ENCODE measurements at regions not wholly inside any gene's neighbourhood (a gene's known extent, or its start where the extent isn't known, plus 50 kb on each side); places are given as distances from the start of the nearest gene placed in this dataset.

DNA sequence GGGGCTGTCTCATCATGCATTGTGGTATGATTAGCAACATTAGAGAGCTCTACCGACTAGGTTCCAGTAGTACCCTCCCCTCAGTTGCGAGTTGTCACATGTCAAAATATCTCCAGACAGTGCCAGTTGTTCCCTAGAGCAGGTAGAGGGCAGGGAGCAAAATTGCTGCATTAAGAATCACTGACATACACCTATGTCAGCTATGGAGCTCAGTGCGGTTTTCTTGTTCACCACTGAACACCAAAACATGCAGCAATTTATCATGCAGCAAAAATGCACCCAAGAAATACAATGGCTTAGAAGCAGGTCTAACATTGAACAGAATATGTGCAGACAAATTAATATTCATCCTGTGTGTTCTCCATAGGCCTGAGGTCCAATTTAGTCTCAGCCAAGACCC is 186.9 kb upstream of the STARD13 start:
- no peak for DNase-seq

- no peak for DNase-seq
Measured at GRCh38 chr13:33479105-33479504, 193.6 kb upstream of the STARD13 start.

- no peak for DNase-seq
Measured at GRCh38 chr13:33480561-33480960, 195.0 kb upstream of the STARD13 start.

- DNase-seq: peak; percentile 41
Measured at GRCh38 chr13:33483471-33483870, 197.9 kb upstream of the STARD13 start.

- no peak for DNase-seq
Measured at GRCh38 chr13:33485247-33485646, 199.7 kb upstream of the STARD13 start.

GRCh38 chr13:33487575-33488243 is 202.2 kb upstream of the STARD13 start:
- no peak for DNase-seq

- no peak for DNase-seq
Measured at GRCh38 chr13:33489563-33489962, 204.0 kb upstream of the STARD13 start.

GRCh38 chr13:33490461-33491327 is 205.1 kb upstream of the STARD13 start:
- DNase-seq: no peak

DNA sequence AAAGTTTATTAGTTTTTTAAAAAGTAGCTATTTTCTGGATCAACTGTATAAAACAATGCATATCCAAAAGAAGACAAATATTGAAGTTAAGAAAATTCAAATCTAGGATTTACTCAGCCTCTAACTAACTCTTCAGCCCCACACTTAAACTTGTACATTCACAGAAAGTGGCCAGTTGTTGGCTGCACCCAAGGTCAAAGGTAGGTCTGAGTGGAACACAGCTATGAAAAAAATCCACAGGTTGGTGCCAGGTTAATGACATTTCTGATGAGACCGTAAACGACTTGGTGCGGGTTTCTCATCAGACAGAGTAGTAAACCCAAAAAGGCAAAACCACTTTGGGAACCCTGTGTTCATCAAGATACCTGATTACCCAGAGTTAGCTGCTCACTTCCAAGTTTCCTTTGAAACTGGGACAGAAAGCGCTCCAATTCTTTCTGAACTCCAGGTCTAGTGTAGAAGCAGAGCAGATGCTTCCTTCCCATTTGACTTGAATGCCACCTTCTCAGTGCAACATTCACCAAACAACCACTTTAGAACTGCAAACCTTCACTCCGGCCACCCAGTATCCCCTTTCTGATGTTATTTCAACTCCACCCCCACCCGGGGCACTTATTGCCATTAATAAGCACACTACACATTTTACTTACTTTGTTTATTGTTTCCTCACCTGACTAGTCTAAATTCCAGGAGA is 208.3 kb upstream of the STARD13 start:
- no peak for DNase-seq

GRCh38 chr13:33494596-33495204 is 209.1 kb upstream of the STARD13 start:
- DNase-seq: peak; percentile 43

DNA sequence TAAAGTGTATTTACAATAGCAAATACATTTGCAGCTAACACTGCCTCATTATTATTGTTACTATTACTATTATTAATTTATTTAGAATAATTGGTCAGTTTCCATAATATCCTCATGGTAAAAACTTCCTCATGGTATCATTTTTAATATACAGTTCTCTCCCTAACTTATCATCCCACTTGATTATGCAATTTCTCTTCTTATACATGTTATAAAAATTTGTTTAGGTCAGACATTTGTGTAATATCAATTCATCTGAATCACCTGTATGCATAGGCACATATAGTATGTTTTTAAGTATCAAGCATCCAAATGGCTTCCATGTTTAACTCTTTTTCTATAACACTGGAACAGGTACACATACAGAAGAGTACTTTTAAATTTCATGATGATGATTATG is 210.8 kb upstream of the STARD13 start:
- DNase-seq: no peak

DNA sequence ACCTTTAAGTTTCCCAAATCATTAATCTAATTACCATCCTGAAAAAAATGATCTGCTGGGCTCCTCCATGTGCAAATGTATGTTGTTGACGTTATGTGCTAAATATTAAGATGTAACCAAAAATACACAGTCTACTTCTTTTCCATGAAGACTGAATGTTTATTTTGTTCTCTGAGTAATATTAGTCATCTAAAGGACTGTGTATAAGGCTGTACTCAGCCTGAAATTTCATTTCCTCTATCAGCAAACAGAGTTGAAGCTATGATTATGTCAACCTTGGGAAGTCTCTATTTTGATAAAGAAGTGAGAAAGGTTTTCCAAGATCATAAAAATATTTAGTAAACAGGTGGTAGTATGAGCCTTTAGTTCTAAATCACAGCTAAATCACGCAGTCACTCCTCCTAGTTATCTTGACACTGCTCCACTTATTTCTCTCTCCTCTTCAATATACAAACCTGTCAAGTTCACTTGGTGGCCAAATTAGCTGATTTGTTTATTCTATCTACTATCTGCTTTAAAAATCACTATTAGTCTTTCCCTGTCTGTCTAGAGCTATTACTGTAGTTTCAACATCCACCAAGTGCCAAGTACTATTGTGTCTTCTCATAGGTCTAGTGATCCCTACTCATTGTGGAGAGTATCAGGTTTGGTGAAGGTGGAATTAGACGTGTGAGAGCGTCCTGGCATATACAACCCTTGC is 211.7 kb upstream of the STARD13 start:
- no peak for DNase-seq

- DNase-seq: no peak
Measured at GRCh38 chr13:33508060-33508459, 222.5 kb upstream of the STARD13 start.

GRCh38 chr13:33509642-33510229 is 224.2 kb upstream of the STARD13 start:
- peak; percentile 36 for DNase-seq

DNA sequence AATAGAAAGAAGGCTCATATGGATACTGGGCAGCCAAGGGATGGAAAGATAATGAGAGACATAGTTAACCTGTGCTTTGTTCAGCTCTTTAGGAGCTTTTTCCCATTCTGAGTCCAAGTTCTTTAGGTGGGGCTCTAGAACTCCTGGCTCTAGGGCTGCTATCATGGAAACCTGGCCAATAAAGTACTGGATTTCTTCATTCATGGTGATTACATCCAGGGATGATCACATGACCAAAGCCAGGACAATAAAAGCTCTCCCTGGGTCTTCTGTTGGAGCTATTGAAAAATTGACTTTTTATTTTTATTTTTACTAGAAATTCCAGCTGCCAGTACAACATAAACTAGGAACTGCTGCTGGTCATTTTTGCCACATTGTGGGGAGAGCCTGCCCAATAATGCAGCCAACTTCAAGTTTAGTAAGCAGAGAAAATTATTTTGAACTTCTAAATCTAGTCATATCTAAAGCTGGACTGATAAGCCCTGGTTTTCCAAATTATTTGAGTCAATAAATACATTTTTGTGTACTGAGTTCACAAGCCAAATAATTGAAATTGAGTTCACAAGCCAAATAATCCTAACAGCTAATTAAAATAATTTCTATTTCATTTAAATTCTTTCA is 224.9 kb upstream of the STARD13 start:
- DNase-seq: no peak

- DNase-seq: no peak
Measured at GRCh38 chr13:33512880-33513554, 227.5 kb upstream of the STARD13 start.

DNA sequence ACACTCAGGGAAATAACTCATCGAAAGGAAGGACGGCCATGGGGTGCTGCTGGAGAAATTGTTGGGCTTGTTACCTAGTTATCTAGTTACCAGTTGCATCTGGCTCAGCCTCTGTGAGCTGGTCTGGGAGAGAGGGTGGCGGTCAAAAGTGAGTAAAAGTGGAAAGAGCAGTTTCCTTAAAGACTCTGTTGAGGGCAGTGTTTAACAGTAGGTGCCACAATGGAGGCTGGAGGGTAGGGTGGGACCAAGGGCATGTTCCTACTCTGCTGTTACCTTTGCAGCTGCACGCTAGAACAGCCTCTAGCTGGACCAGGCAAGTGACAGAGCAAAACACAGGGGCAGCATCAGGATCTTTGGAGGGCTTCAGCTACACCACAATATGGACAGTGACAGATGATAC is 228.8 kb upstream of the STARD13 start:
- no peak for DNase-seq

- DNase-seq: no peak
Measured at GRCh38 chr13:33515146-33515545, 229.6 kb upstream of the STARD13 start.

GRCh38 chr13:33518452-33518851 is 232.9 kb upstream of the STARD13 start:
- no peak for DNase-seq

DNA sequence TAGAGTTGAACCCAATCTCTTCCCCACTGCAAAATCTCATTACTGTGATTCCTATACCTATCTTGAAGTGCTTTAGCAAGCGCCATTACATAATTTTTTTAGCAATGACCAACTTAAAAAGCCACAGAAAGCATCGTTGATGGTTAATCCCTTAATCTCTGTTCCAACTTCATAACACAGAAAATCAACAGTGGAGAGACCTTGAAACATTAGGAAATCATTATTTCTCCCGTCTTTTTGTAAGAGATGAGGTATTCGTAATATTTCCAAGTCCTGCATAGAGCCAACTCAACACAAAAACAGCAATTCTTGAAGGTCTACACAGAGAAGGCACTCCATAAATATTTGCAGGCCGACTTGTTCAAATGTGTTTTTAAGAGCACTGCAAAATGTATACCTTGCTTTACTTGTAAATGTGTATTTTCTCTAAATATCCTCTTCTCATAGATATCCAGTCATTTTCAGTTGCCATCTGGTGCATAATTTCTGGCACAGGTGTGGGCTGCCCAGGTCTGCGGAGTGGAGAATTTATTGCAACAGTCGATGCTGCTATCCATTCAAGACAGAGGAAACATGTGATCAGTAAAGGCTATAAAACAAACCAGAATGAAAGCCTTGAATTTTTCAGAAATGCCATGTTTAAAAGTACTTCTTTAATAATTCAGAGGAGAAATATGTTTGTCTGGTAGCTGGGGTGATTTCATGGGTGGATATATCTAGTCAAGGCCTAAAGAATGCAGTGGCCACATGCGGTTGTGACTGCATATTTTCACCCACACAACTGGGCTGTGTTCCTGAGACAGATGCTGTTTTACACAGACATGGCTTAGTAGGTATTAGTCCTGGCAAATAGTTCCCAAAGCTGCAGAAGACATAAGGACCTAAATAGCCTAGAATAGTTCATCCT is 234.3 kb upstream of the STARD13 start:
- peak; percentile 75 for DNase-seq
